Astrocyte (in vitro differentiated cells and primary cell): ENCODE measurements at regions not wholly inside any gene's neighbourhood (a gene's known extent, or its start where the extent isn't known, plus 50 kb on each side); places are given as distances from the start of the nearest gene placed in this dataset.

Source experiments
- DNase-seq: peaks from one replicate; pipeline ENCODE4 v3.0.0-alpha.2; 2010; ENCODE audit warnings: low read depth
- FAIRE-seq: peaks from 2 replicates; lab custom pipeline; 2011; peaks lifted over from hg19 to GRCh38; lab: Jason Lieb, UNC
- H2AFZ ChIP-seq: 2 replicates; pipeline ENCODE4 v1.6.0; 2012; ENCODE audit warnings: low read depth, low read length, inconsistent platforms
- H3K27ac ChIP-seq: 2 replicates; pipeline ENCODE4 v1.5.1; 2011; ENCODE audit warnings: low read depth, low read length, inconsistent platforms
- H3K27me3 ChIP-seq: 2 replicates; pipeline ENCODE4 v1.6.0; 2011; ENCODE audit warnings: low read length, inconsistent platforms; ENCODE audit not compliant: insufficient read depth
- H3K36me3 ChIP-seq: 2 replicates; pipeline ENCODE4 v1.5.1; 2011; ENCODE audit warnings: low read length, inconsistent platforms; ENCODE audit not compliant: insufficient read depth
- H3K4me1 ChIP-seq: 2 replicates; pipeline ENCODE4 v1.5.1; 2011; ENCODE audit warnings: low read length, inconsistent platforms; ENCODE audit not compliant: insufficient read depth
- H3K4me2 ChIP-seq: 2 replicates; pipeline ENCODE4 v1.6.0; 2012; ENCODE audit warnings: low read length, inconsistent platforms
- H3K4me3 ChIP-seq: 2 replicates; pipeline ENCODE4 v1.5.1; 2011; ENCODE audit warnings: low read depth, mild to moderate bottlenecking, low read length, inconsistent platforms; ENCODE audit not compliant: insufficient read depth
- H3K79me2 ChIP-seq: 2 replicates; pipeline ENCODE4 v1.6.0; 2012; ENCODE audit warnings: mild to moderate bottlenecking, low read length, inconsistent platforms; ENCODE audit not compliant: insufficient read depth
- H3K9ac ChIP-seq: 2 replicates; pipeline ENCODE4 v1.6.0; 2012; ENCODE audit warnings: mild to moderate bottlenecking, low read length, inconsistent platforms
- H3K9me3 ChIP-seq: 2 replicates; pipeline ENCODE4 v1.5.1; 2012; ENCODE audit warnings: low read depth, mild to moderate bottlenecking, low read length, inconsistent platforms; ENCODE audit not compliant: insufficient read depth
- H4K20me1 ChIP-seq: 2 replicates; pipeline ENCODE4 v1.6.0; 2012; ENCODE audit warnings: low read length, inconsistent platforms; ENCODE audit not compliant: insufficient read depth
- H3K27ac Mint-ChIP-seq: one replicate; pipeline ENCODE4 v1.8.0; 2021; ENCODE audit warnings: mild to moderate bottlenecking, mixed read lengths; ENCODE audit not compliant: unreplicated experiment
- H3K27me3 Mint-ChIP-seq: one replicate; pipeline ENCODE4 v1.8.0; 2021; ENCODE audit warnings: low read depth, mixed read lengths; ENCODE audit not compliant: unreplicated experiment
- H3K36me3 Mint-ChIP-seq: one replicate; pipeline ENCODE4 v1.8.0; 2021; ENCODE audit warnings: low read depth, mixed read lengths; ENCODE audit not compliant: unreplicated experiment
- H3K4me1 Mint-ChIP-seq: one replicate; pipeline ENCODE4 v1.8.0; 2021; ENCODE audit warnings: low read depth, mixed read lengths; ENCODE audit not compliant: unreplicated experiment
- H3K4me3 Mint-ChIP-seq: one replicate; pipeline ENCODE4 v1.8.0; 2021; ENCODE audit warnings: mild to moderate bottlenecking, moderate library complexity, mixed read lengths; ENCODE audit not compliant: unreplicated experiment
- H3K9me3 Mint-ChIP-seq: one replicate; pipeline ENCODE4 v1.8.0; 2021; ENCODE audit warnings: mild to moderate bottlenecking, mixed read lengths; ENCODE audit not compliant: unreplicated experiment
- CTCF ChIP-seq: IDR thresholded peaks from 2 replicates; pipeline ENCODE4 v1.5.1; 2011; ENCODE audit warnings: low read depth, mild to moderate bottlenecking, inconsistent platforms, low read length, moderate library complexity; ENCODE audit not compliant: insufficient read depth
- EZH2 ChIP-seq: IDR thresholded peaks from 2 replicates; pipeline ENCODE4 v1.6.1; 2012; ENCODE audit warnings: mild to moderate bottlenecking, low read length, inconsistent platforms; ENCODE audit not compliant: insufficient read depth

- Histone ChIP-seq H3K4me3 (no peak overlapping the region), H3K79me2 (no peaks in the 10 kb centered on the region), H3K4me2 (no peak overlapping the region), H3K4me1 (no peaks in the 10 kb centered on the region), H3K9ac (no peak overlapping the region), H3K9me3 (no peaks in the 10 kb centered on the region), H4K20me1 (no peaks in the 10 kb centered on the region), H3K36me3 (no peaks in the 10 kb centered on the region), H2AFZ (no peak overlapping the region), H3K27me3 (no peaks in the 10 kb centered on the region), H3K27ac (no peak overlapping the region)
- no peaks in the 10 kb centered on the region for H3K36me3 Mint-ChIP-seq
- no peak overlapping the region for H3K4me3 Mint-ChIP-seq
- H3K27ac Mint-ChIP-seq, result no peak overlapping the region
- TF ChIP-seq CTCF (no peak), EZH2 (no peak)
- no peaks in the 10 kb centered on the region for H3K4me1 Mint-ChIP-seq
- no peak for FAIRE-seq
- H3K27me3 Mint-ChIP-seq, result peaks cover 6% of the 10 kb centered on the region
- no peak for DNase-seq
- H3K9me3 Mint-ChIP-seq, result no peaks in the 10 kb centered on the region
Observed at GRCh38 chr14:66152747-66153146, 333.4 kb upstream of the CCDC196 start.

GRCh38 chr14:66163023-66163422 is 323.1 kb upstream of the CCDC196 start:
- Histone ChIP-seq H3K9ac (no peak overlapping the region), H3K4me3 (no peak overlapping the region), H2AFZ (no peak overlapping the region), H3K9me3 (no peaks in the 10 kb centered on the region), H3K36me3 (no peaks in the 10 kb centered on the region), H3K4me1 (no peaks in the 10 kb centered on the region), H3K27me3 (no peaks in the 10 kb centered on the region), H3K4me2 (no peak overlapping the region), H3K27ac (no peak overlapping the region), H3K79me2 (no peaks in the 10 kb centered on the region), H4K20me1 (no peaks in the 10 kb centered on the region)
- no peaks in the 10 kb centered on the region for H3K9me3 Mint-ChIP-seq
- no peaks in the 10 kb centered on the region for H3K27me3 Mint-ChIP-seq
- DNase-seq (no peak), FAIRE-seq (no peak)
- no peak overlapping the region for H3K4me3 Mint-ChIP-seq
- H3K27ac Mint-ChIP-seq, result no peak overlapping the region
- no peaks in the 10 kb centered on the region for H3K36me3 Mint-ChIP-seq
- TF ChIP-seq CTCF (no peak), EZH2 (no peak)
- H3K4me1 Mint-ChIP-seq, result no peaks in the 10 kb centered on the region

GRCh38 chr14:66165337-66165736 is 320.8 kb upstream of the CCDC196 start:
- no peaks in the 10 kb centered on the region for H3K4me1 Mint-ChIP-seq
- FAIRE-seq, result no peak
- no peaks in the 10 kb centered on the region for H3K27me3 Mint-ChIP-seq

More at GRCh38 chr14:66165337-66165736, 320.8 kb upstream of the CCDC196 start:
- TF ChIP-seq EZH2 (no peak), CTCF (no peak)
- no peaks in the 10 kb centered on the region for H3K4me1 ChIP-seq
- H3K9ac ChIP-seq, result no peak overlapping the region
- no peaks in the 10 kb centered on the region for H3K27me3 ChIP-seq
- no peak overlapping the region for H3K27ac Mint-ChIP-seq
- H3K36me3 Mint-ChIP-seq, result no peaks in the 10 kb centered on the region
- no peak overlapping the region for H3K4me2 ChIP-seq
- H3K9me3 Mint-ChIP-seq, result no peaks in the 10 kb centered on the region
- DNase-seq, result no peak
- H3K9me3 ChIP-seq, result no peaks in the 10 kb centered on the region
- H3K79me2 ChIP-seq, result no peaks in the 10 kb centered on the region
- H4K20me1 ChIP-seq, result no peaks in the 10 kb centered on the region
- H2AFZ ChIP-seq, result no peak overlapping the region
- no peak overlapping the region for H3K27ac ChIP-seq
- no peak overlapping the region for H3K4me3 ChIP-seq
- H3K4me3 Mint-ChIP-seq, result no peak overlapping the region
- H3K36me3 ChIP-seq, result no peaks in the 10 kb centered on the region
